H9 (cell line): ENCODE measurements at regions not wholly inside any gene's neighbourhood (a gene's known extent, or its start where the extent isn't known, plus 50 kb on each side); places are given as distances from the start of the nearest gene placed in this dataset.

Experiments
- DNase-seq: peaks from one replicate; pipeline ENCODE4 v3.0.0-alpha.2; 2017
- H2AFZ ChIP-seq: one replicate; pipeline ENCODE4 v1.6.1; 2013; ENCODE audit warnings: mild to moderate bottlenecking, low read length, control low read depth, moderate library complexity
- H2AK5ac ChIP-seq: 2 replicates; pipeline ENCODE4 v1.6.1; 2013; ENCODE audit warnings: low read length, control low read depth, mixed read lengths; ENCODE audit not compliant: insufficient read length
- H2BK120ac ChIP-seq: one replicate; pipeline ENCODE4 v1.6.1; 2013; ENCODE audit warnings: low read depth, mild to moderate bottlenecking, low read length, control low read depth, inconsistent platforms; ENCODE audit not compliant: poor library complexity, severe bottlenecking
- H2BK12ac ChIP-seq: 2 replicates; pipeline ENCODE4 v1.6.1; 2013; ENCODE audit warnings: low read length, control low read depth, mixed read lengths, low read depth; ENCODE audit not compliant: insufficient read length
- H2BK15ac ChIP-seq: 2 replicates; pipeline ENCODE4 v1.6.1; 2013; ENCODE audit warnings: low read depth, low read length, control low read depth
- H2BK20ac ChIP-seq: one replicate; pipeline ENCODE4 v1.6.1; 2013; ENCODE audit warnings: low read depth, mild to moderate bottlenecking, low read length, control low read depth, inconsistent platforms; ENCODE audit not compliant: poor library complexity, severe bottlenecking
- H2BK5ac ChIP-seq: 2 replicates; pipeline ENCODE4 v1.6.1; 2013; ENCODE audit warnings: low read length, control low read depth, mixed read lengths; ENCODE audit not compliant: insufficient read length
- H3K14ac ChIP-seq: 2 replicates; pipeline ENCODE4 v1.6.1; 2013; ENCODE audit warnings: low read length, control low read depth; ENCODE audit not compliant: insufficient read depth
- H3K18ac ChIP-seq: 2 replicates; pipeline ENCODE4 v1.6.1; 2013; ENCODE audit warnings: low read depth, mild to moderate bottlenecking, mixed read lengths, low read length, control low read depth; ENCODE audit not compliant: insufficient read length
- H3K23ac ChIP-seq: 2 replicates; pipeline ENCODE4 v1.6.1; 2013; ENCODE audit warnings: low read length, control low read depth, mixed read lengths, low read depth; ENCODE audit not compliant: insufficient read length
- H3K23me2 ChIP-seq: 2 replicates; pipeline ENCODE4 v1.6.1; 2013; ENCODE audit warnings: low read depth, mild to moderate bottlenecking, mixed read lengths, low read length, control low read depth; ENCODE audit not compliant: insufficient read length, poor library complexity, severe bottlenecking
- H3K27ac ChIP-seq: 2 replicates; pipeline ENCODE4 v1.5.1; 2013; ENCODE audit warnings: low read length, control low read depth, mixed read lengths, low read depth; ENCODE audit not compliant: insufficient read length
- H3K27me3 ChIP-seq: 2 replicates; pipeline ENCODE4 v1.6.1; 2013; ENCODE audit warnings: low read length, control low read depth, inconsistent platforms; ENCODE audit not compliant: insufficient read depth
- H3K4ac ChIP-seq: 2 replicates; pipeline ENCODE4 v1.6.1; 2013; ENCODE audit warnings: low read depth, mild to moderate bottlenecking, control low read depth, inconsistent platforms, low read length, moderate library complexity
- H3K4me1 ChIP-seq: 2 replicates; pipeline ENCODE4 v1.6.1; 2013; ENCODE audit warnings: low read length, control low read depth, inconsistent platforms; ENCODE audit not compliant: insufficient read depth
- H3K4me2 ChIP-seq: 2 replicates; pipeline ENCODE4 v1.6.1; 2013; ENCODE audit warnings: low read length, control low read depth, mixed read lengths; ENCODE audit not compliant: insufficient read length, insufficient read depth
- H3K56ac ChIP-seq: 2 replicates; pipeline ENCODE4 v1.6.1; 2013; ENCODE audit warnings: low read depth, mild to moderate bottlenecking, mixed read lengths, low read length, control low read depth; ENCODE audit not compliant: insufficient read length
- H3K79me1 ChIP-seq: 2 replicates; pipeline ENCODE4 v1.6.1; 2013; ENCODE audit warnings: low read depth, mild to moderate bottlenecking, moderate library complexity, low read length, control low read depth, inconsistent platforms; ENCODE audit not compliant: insufficient read depth, poor library complexity, severe bottlenecking
- H3K79me2 ChIP-seq: 2 replicates; pipeline ENCODE4 v1.6.1; 2013; ENCODE audit warnings: low read length, control low read depth, inconsistent platforms; ENCODE audit not compliant: insufficient read depth
- H3K9ac ChIP-seq: 2 replicates; pipeline ENCODE4 v1.6.1; 2013; ENCODE audit warnings: low read length, control low read depth, mixed read lengths; ENCODE audit not compliant: insufficient read length; ENCODE audit errors: extremely low read depth
- H3K9me3 ChIP-seq: one replicate; pipeline ENCODE4 v1.6.1; 2013; ENCODE audit warnings: low read depth, low read length, inconsistent platforms; ENCODE audit not compliant: control insufficient read depth
- H3T11ph ChIP-seq: one replicate; pipeline ENCODE4 v1.6.1; 2013; ENCODE audit warnings: mild to moderate bottlenecking, low read length, control low read depth, inconsistent platforms
- H4K20me1 ChIP-seq: one replicate; pipeline ENCODE4 v1.6.1; 2013; ENCODE audit not compliant: control insufficient read depth, insufficient read length, insufficient read depth
- H4K5ac ChIP-seq: 2 replicates; pipeline ENCODE4 v1.6.1; 2013; ENCODE audit warnings: low read depth, mild to moderate bottlenecking, mixed read lengths, low read length, control low read depth; ENCODE audit not compliant: insufficient read length
- H4K8ac ChIP-seq: replicated peaks from 2 replicates; pipeline ENCODE4 v1.6.1; 2013; ENCODE audit warnings: low read length, control low read depth, mixed read lengths, low read depth; ENCODE audit not compliant: insufficient read length
- H4K91ac ChIP-seq: 2 replicates; pipeline ENCODE4 v1.6.1; 2013; ENCODE audit warnings: low read depth, mild to moderate bottlenecking, moderate library complexity, mixed read lengths, low read length, control low read depth; ENCODE audit not compliant: insufficient read length
- H3K27ac Mint-ChIP-seq, 3 experiments: 2 replicates in 2 of 3; 3 replicates in 1 of 3; pipeline ENCODE4 v1.8.0; 2020 to 2021; ENCODE audit warnings: mixed read lengths in 3 of 3, mild to moderate bottlenecking in 1 of 3, moderate library complexity in 1 of 3
- H3K27me3 Mint-ChIP-seq: 2 replicates; pipeline ENCODE4 v1.8.0; 2021; ENCODE audit warnings: low read depth, mild to moderate bottlenecking, moderate library complexity, mixed read lengths
- H3K36me3 Mint-ChIP-seq, 3 experiments: 2 replicates in 2 of 3; 3 replicates in 1 of 3; pipeline ENCODE4 v1.8.0; 2020 to 2021; ENCODE audit warnings: low read depth in 3 of 3, mixed read lengths in 3 of 3; ENCODE audit not compliant: insufficient read depth in 1 of 3
- H3K4me1 Mint-ChIP-seq, 2 experiments: 2 replicates each; pipeline ENCODE4 v1.8.0; 2020; ENCODE audit warnings: mixed read lengths in 2 of 2
- H3K4me3 Mint-ChIP-seq, 2 experiments: 2 replicates in 1 of 2; 3 replicates in 1 of 2; pipeline ENCODE4 v1.8.0; 2020 to 2021; ENCODE audit warnings: mild to moderate bottlenecking in 2 of 2, mixed read lengths in 2 of 2, moderate library complexity in 1 of 2
- H3K9me3 Mint-ChIP-seq, 2 experiments: 2 replicates in 1 of 2; 3 replicates in 1 of 2; pipeline ENCODE4 v1.8.0; 2020; ENCODE audit warnings: mild to moderate bottlenecking in 2 of 2, mixed read lengths in 2 of 2, moderate library complexity in 1 of 2
- CTCF ChIP-seq: fragments of 200-600 bp; sonication (generic); conservative IDR thresholded peaks from 3 replicates; pipeline ENCODE4 v1.8.0; 2021; ENCODE audit warnings: antibody characterized with exemption, mild to moderate bottlenecking
- WGBS: extraction: QIAGEN DNeasy Blood & Tissue Kit; methylation state at CpG from one replicate; pipeline ENCODE4 v1.1.7; 2013; ENCODE audit warnings: missing lambda C conversion rate, low lambda C conversion rate, mixed read lengths; ENCODE audit not compliant: insufficient read length; ENCODE audit errors: extremely low coverage; 5-methylcytosine and 5-hydroxymethylcytosine counted together

GRCh38 chr1:69292833-69293232 is 274.9 kb upstream of the LRRC7 start:
- no peaks in the 10 kb centered on the region for H4K20me1 ChIP-seq
- no peak overlapping the region for H3K4me3 Mint-ChIP-seq
- no peak overlapping the region for H3K14ac ChIP-seq
- no peaks in the 10 kb centered on the region for H3K27me3 ChIP-seq
- H3K79me1 ChIP-seq: no peaks in the 10 kb centered on the region
- H3K36me3 Mint-ChIP-seq: no peaks in the 10 kb centered on the region
- no peak overlapping the region for H4K91ac ChIP-seq
- no peak overlapping the region for H4K8ac ChIP-seq
- TF ChIP-seq CTCF: no peak
- H2AK5ac ChIP-seq: no peak overlapping the region
- no peak overlapping the region for H2BK20ac ChIP-seq
- no peak overlapping the region for H2BK15ac ChIP-seq
- no peak overlapping the region for H3T11ph ChIP-seq
- no peak overlapping the region for H3K18ac ChIP-seq
- H3K4ac ChIP-seq: no peak overlapping the region
- H3K27me3 Mint-ChIP-seq: no peaks in the 10 kb centered on the region; the same call in 1 of the 2 replicates
- no peak overlapping the region for H3K23ac ChIP-seq
- no CpG with 5 or more reads among the region's 3 CpGs for WGBS
- H3K56ac ChIP-seq: no peak overlapping the region
- no peak overlapping the region for H2AFZ ChIP-seq
- no peak overlapping the region for H3K4me2 ChIP-seq
- no peaks in the 10 kb centered on the region for H3K79me2 ChIP-seq
- DNase-seq: no peak
- H3K4me1 Mint-ChIP-seq: no peaks in the 10 kb centered on the region
- H2BK12ac ChIP-seq: no peak overlapping the region
- no peak overlapping the region for H4K5ac ChIP-seq
- H3K9ac ChIP-seq: no peak overlapping the region
- no peak overlapping the region for H2BK120ac ChIP-seq
- no peak overlapping the region for H2BK5ac ChIP-seq
- no peaks in the 10 kb centered on the region for H3K9me3 ChIP-seq
- no peaks in the 10 kb centered on the region for H3K9me3 Mint-ChIP-seq
- no peaks in the 10 kb centered on the region for H3K23me2 ChIP-seq
- no peak overlapping the region for H3K27ac ChIP-seq
- H3K4me1 ChIP-seq: no peaks in the 10 kb centered on the region
- H3K27ac Mint-ChIP-seq: no peak overlapping the region
